Panc1 (cell line): ENCODE measurements at regions not wholly inside any gene's neighbourhood (a gene's known extent, or its start where the extent isn't known, plus 50 kb on each side); places are given as distances from the start of the nearest gene placed in this dataset.

ENCODE experiments used
- ATAC-seq: fragments of 200-7000 bp; cut with Tn5 transposase; 2 replicates; pipeline ENCODE4 v1.9.1; 2020; ENCODE audit warnings: mild to moderate bottlenecking, moderate library complexity
- BruUV-seq: library from RNA; stranded (reverse); fragments of 400-500 nt; replicated peaks from 2 replicates; lab custom pipeline; 2021; lab: Mats Ljungman, UMichigan
- CTCF ChIA-PET: fragments of 300-600 bp; sonication (Branson Sonifier 250); formaldehyde crosslinking; loops from one replicate; lab custom pipeline; 2022; ENCODE audit warnings: antibody characterized with exemption; lab: Charles Lee
- POLR2A ChIA-PET: fragments of 300-600 bp; sonication (Branson Sonifier 250); formaldehyde crosslinking; loops from one replicate; lab custom pipeline; 2022; ENCODE audit warnings: antibody characterized with exemption; lab: Charles Lee
- DNase-seq: peaks from one replicate; pipeline ENCODE4 v3.0.0-alpha.2; 2010; ENCODE audit warnings: low read depth, low spot score
- H3K27ac ChIP-seq: 2 replicates; pipeline ENCODE4 v1.5.1; 2011; ENCODE audit warnings: mild to moderate bottlenecking, low read length, inconsistent platforms
- H3K27me3 ChIP-seq: fragments of 200-500 bp; sonication (Bioruptor generic); 2 replicates; pipeline ENCODE4 v1.6.0; 2014; ENCODE audit warnings: low read length, inconsistent platforms; ENCODE audit not compliant: control insufficient read depth, insufficient read depth
- H3K36me3 ChIP-seq: fragments of 200-500 bp; sonication (Bioruptor generic); 2 replicates; pipeline ENCODE4 v1.5.1; 2014; ENCODE audit warnings: inconsistent platforms, mild to moderate bottlenecking, low read length, moderate library complexity; ENCODE audit not compliant: control insufficient read depth, insufficient read depth
- H3K4me1 ChIP-seq: 2 replicates; pipeline ENCODE4 v1.5.1; 2011; ENCODE audit warnings: inconsistent platforms, mild to moderate bottlenecking, low read length, moderate library complexity; ENCODE audit not compliant: control insufficient read depth, insufficient read depth
- H3K4me3 ChIP-seq, 2 experiments: 2 replicates each; pipeline ENCODE4 v1.5.1; 2011 to 2012; ENCODE audit warnings: low read depth in 2 of 2, low read length in 2 of 2, mild to moderate bottlenecking in 2 of 2, inconsistent platforms in 1 of 2, moderate library complexity in 1 of 2
- H3K9me3 ChIP-seq: fragments of 200-500 bp; sonication (Bioruptor generic); 2 replicates; pipeline ENCODE4 v1.5.1; 2014; ENCODE audit warnings: low read depth, mild to moderate bottlenecking, inconsistent platforms, low read length, moderate library complexity; ENCODE audit not compliant: control insufficient read depth, insufficient read depth
- CTCF ChIP-seq: fragments of 450-650 bp; IDR thresholded peaks from 2 replicates; pipeline ENCODE4 v1.5.1; 2017; ENCODE audit warnings: mild to moderate bottlenecking
- POLR2AphosphoS5 ChIP-seq: IDR thresholded peaks from 2 replicates; pipeline ENCODE4 v1.6.1; 2012; ENCODE audit warnings: mild to moderate bottlenecking, low read depth, low read length, moderate library complexity
- REST ChIP-seq, 2 experiments: IDR thresholded peaks; 2 replicates each; pipeline ENCODE4 v1.6.1; 2011 to 2012; ENCODE audit warnings: low read depth in 2 of 2, control low read depth in 1 of 2, low read length in 1 of 2, mild to moderate bottlenecking in 1 of 2, moderate library complexity in 1 of 2; ENCODE audit not compliant: insufficient read depth in 1 of 2
- SIN3A ChIP-seq: IDR thresholded peaks from 2 replicates; pipeline ENCODE4 v1.6.1; 2012; ENCODE audit warnings: low read depth, mild to moderate bottlenecking, low read length, moderate library complexity, borderline replicate concordance; ENCODE audit not compliant: insufficient read depth
- TCF7L2 ChIP-seq: IDR thresholded peaks from 2 replicates; pipeline ENCODE4 v1.6.1; 2011; ENCODE audit warnings: mild to moderate bottlenecking, low read depth, low read length, inconsistent platforms
- in situ Hi-C: cut with HindIII; loops from 2 replicates; pipeline ENCODE4 v1.10.0; 2016; ENCODE audit warnings: low sequenced_read_pairs, low pct_unique_long_range_greater_than_20kb
- intact Hi-C: fragments of 100-400 bp; cut with micrococcal nuclease; formaldehyde crosslinking; loops from one replicate; pipeline ENCODE4 v1.10.0; 2022; ENCODE audit not compliant: unreplicated experiment

GRCh38 chr13:48874165-48874564, 101.5 kb upstream of the FNDC3A start:
- BruUV-seq = no TSS peak
- no peak for TF ChIP-seq POLR2AphosphoS5
- TF ChIP-seq TCF7L2 = no peak
- no peak for TF ChIP-seq CTCF
- no peak for TF ChIP-seq SIN3A
- no peak for TF ChIP-seq REST (IDR thresholded peaks at IDR 0.05; ENCODE audit: insufficient read depth in 1 of 2, low read depth in 2 of 2, low read length in 1 of 2)
- no peak for ATAC-seq
- H3K27ac ChIP-seq = no peak overlapping the region
- no peaks in the 10 kb centered on the region for H3K9me3 ChIP-seq
- in situ Hi-C loops (no loop called here), intact Hi-C loops (no loop called here)
- no peaks in the 10 kb centered on the region for H3K4me1 ChIP-seq
- ChIA-PET POLR2A (no interaction called here), CTCF (no interaction called here)
- no peak for DNase-seq
- no peak overlapping the region for H3K4me3 ChIP-seq
- peaks cover 2% of the 10 kb centered on the region for H3K27me3 ChIP-seq
- no peaks in the 10 kb centered on the region for H3K36me3 ChIP-seq

GRCh38 chr13:48875047-48875446, 100.7 kb upstream of the FNDC3A start:
- in situ Hi-C loops = no loop called here
- DNase-seq (no peak), ATAC-seq (no peak)
- TF ChIP-seq TCF7L2 = no peak
- TF ChIP-seq CTCF = no peak
- no peak for TF ChIP-seq SIN3A
- intact Hi-C loops = no loop called here
- Histone ChIP-seq H3K4me3 (no peak overlapping the region), H3K9me3 (no peaks in the 10 kb centered on the region), H3K27me3 (peaks cover 2% of the 10 kb centered on the region), H3K36me3 (no peaks in the 10 kb centered on the region), H3K4me1 (no peaks in the 10 kb centered on the region), H3K27ac (no peak overlapping the region)
- BruUV-seq = no TSS peak
- ChIA-PET CTCF (no interaction called here), POLR2A (no interaction called here)
